K562 (cell line): ENCODE measurements at regions not wholly inside any gene's neighbourhood (a gene's known extent, or its start where the extent isn't known, plus 50 kb on each side); places are given as distances from the start of the nearest gene placed in this dataset.

Experiments used
- CGGBP1 ChIP-seq: fragments of 250-450 bp; sonication (Bioruptor Pico); IDR thresholded peaks from 2 replicates; pipeline ENCODE4 v1.9.0; 2021; ENCODE audit warnings: mild to moderate bottlenecking
- CREBBP ChIP-seq: IDR thresholded peaks from one replicate; pipeline ENCODE4 v1.6.1; 2012; ENCODE audit warnings: low read depth, mild to moderate bottlenecking, control low read depth, inconsistent platforms, low read length
- E2F3 ChIP-seq: fragments of 250-450 bp; sonication (Bioruptor Pico); IDR thresholded peaks from 2 replicates; pipeline ENCODE4 v1.4.0; 2020; ENCODE audit warnings: mild to moderate bottlenecking
- E2F5 ChIP-seq: sonication (generic); formaldehyde crosslinking; IDR thresholded peaks from 2 replicates; pipeline ENCODE4 v1.8.0; 2022; ENCODE audit warnings: mild to moderate bottlenecking, missing genetic modification reagents
- EHMT2 ChIP-seq: fragments of 450-650 bp; IDR thresholded peaks from 2 replicates; pipeline ENCODE4 v1.6.1; 2018; ENCODE audit warnings: antibody characterized with exemption
- KAT7 ChIP-seq: sonication (generic); formaldehyde crosslinking; IDR thresholded peaks from 2 replicates; pipeline ENCODE4 v1.8.0; 2022; ENCODE audit warnings: missing genetic modification reagents, mild to moderate bottlenecking, borderline replicate concordance
- MIER1 ChIP-seq: fragments of 450-650 bp; IDR thresholded peaks from 2 replicates; pipeline ENCODE4 v1.6.1; 2016; ENCODE audit warnings: antibody characterized with exemption, mild to moderate bottlenecking, low read depth
- MXD1 ChIP-seq: fragments of 250-450 bp; sonication (Bioruptor Pico); IDR thresholded peaks from 2 replicates; pipeline ENCODE4 v1.8.0; 2021; ENCODE audit warnings: borderline replicate concordance, mild to moderate bottlenecking, moderate library complexity; ENCODE audit not compliant: poor library complexity, severe bottlenecking
- MYC ChIP-seq, 2 experiments: fragments of 250-450 bp in 1 of 2; sonication (Bioruptor Pico) in 1 of 2; IDR thresholded peaks; 2 replicates each; pipeline versions ENCODE4 v1.5.1 to v1.6.1; 2012 to 2021; ENCODE audit warnings: low read depth in 2 of 2, borderline replicate concordance in 1 of 2, improper control_type of control experiment in 1 of 2, low read length in 1 of 2, mild to moderate bottlenecking in 1 of 2, moderate library complexity in 1 of 2
- NCOA4 ChIP-seq: fragments of 450-650 bp; IDR thresholded peaks from 2 replicates; pipeline ENCODE4 v1.6.1; 2018; ENCODE audit warnings: mild to moderate bottlenecking; ENCODE audit not compliant: partially characterized antibody
- PML ChIP-seq: IDR thresholded peaks from 2 replicates; pipeline ENCODE4 v1.6.1; 2012; ENCODE audit warnings: low read length, inconsistent platforms
- PPARD ChIP-seq: fragments of 250-450 bp; sonication (Bioruptor Pico); IDR thresholded peaks from 2 replicates; pipeline ENCODE4 v1.8.0; 2022; ENCODE audit warnings: inconsistent platforms, mild to moderate bottlenecking, moderate library complexity
- RBM15 ChIP-seq: fragments of 200-400 bp; formaldehyde crosslinking; IDR thresholded peaks from 2 replicates; pipeline ENCODE4 v1.6.1; 2018; ENCODE audit warnings: mild to moderate bottlenecking, low read length, moderate library complexity; ENCODE audit not compliant: insufficient read depth
- SIRT6 ChIP-seq: IDR thresholded peaks from one replicate; pipeline ENCODE4 v1.6.1; 2012; ENCODE audit warnings: low read depth, mild to moderate bottlenecking, control low read depth, inconsistent platforms, low read length, moderate library complexity
- STAT5A ChIP-seq: IDR thresholded peaks from 2 replicates; pipeline ENCODE4 v1.6.1; 2012; ENCODE audit warnings: low read length, inconsistent platforms, borderline replicate concordance
- THAP12 ChIP-seq: fragments of 250-450 bp; sonication (Bioruptor Pico); IDR thresholded peaks from 2 replicates; pipeline ENCODE4 v1.9.0; 2021; ENCODE audit warnings: mild to moderate bottlenecking, inconsistent platforms
- THRB ChIP-seq: fragments of 450-650 bp; formaldehyde crosslinking; conservative IDR thresholded peaks from 2 replicates; pipeline ENCODE4 v1.4.0; 2022; ENCODE audit warnings: mild to moderate bottlenecking, missing genetic modification characterization
- TRIM24 ChIP-seq, 2 experiments: fragments of 450-650 bp; IDR thresholded peaks; 2 replicates each; pipeline ENCODE4 v1.6.1; 2016
- ZFPM2 ChIP-seq: fragments of 250-450 bp; sonication (Bioruptor Pico); IDR thresholded peaks from 2 replicates; pipeline ENCODE4 v1.5.1; 2022; ENCODE audit warnings: mild to moderate bottlenecking
- ZNF639 ChIP-seq, 2 experiments: fragments of 200-800 bp in 1 of 2; sonication (Bioruptor generic) in 1 of 2; sonication (generic) in 1 of 2; formaldehyde crosslinking in 1 of 2; IDR thresholded peaks in 1 of 2; conservative IDR thresholded peaks in 1 of 2; 2 replicates each; pipeline versions ENCODE4 v1.5.0 to v1.6.1; 2016 to 2020; ENCODE audit warnings: missing compliant biosample characterization in 1 of 2, missing genetic modification characterization in 1 of 2, missing genetic modification reagents in 1 of 2

- no peak for TF ChIP-seq PPARD (CRISPR knock-in tag)
- TF ChIP-seq STAT5A = no peak
- TF ChIP-seq CREBBP = no peak
- TF ChIP-seq ZFPM2 (CRISPR knock-in tag) = peak; percentile 90; the same call in 1 of the 2 replicates
- TF ChIP-seq E2F3 (CRISPR knock-in tag) = no peak
- TF ChIP-seq THAP12 (CRISPR knock-in tag) = no peak
- TF ChIP-seq NCOA4 = no peak
- TF ChIP-seq CGGBP1 = peak; percentile 56
- peak; percentile 73 for TF ChIP-seq SIRT6
- peak; percentile 93 for TF ChIP-seq KAT7 (CRISPR knock-in tag)
- TF ChIP-seq MXD1 (CRISPR knock-in tag) = no peak
- no peak for TF ChIP-seq MYC (IDR thresholded peaks at IDR 0.05; ENCODE audit: low read depth, low read length)
- TF ChIP-seq MYC (CRISPR knock-in tag; IDR thresholded peaks at IDR 0.05; ENCODE audit: borderline replicate concordance, low read depth) = no peak; the same call in 1 of the 2 replicates
- TF ChIP-seq RBM15 = no peak
- TF ChIP-seq EHMT2 = no peak
- TF ChIP-seq ZNF639 (CRISPR knock-in tag; conservative IDR thresholded peaks at IDR 0.05 in 1 of 2, IDR thresholded peaks at IDR 0.05 in 1 of 2) = no peak
- TF ChIP-seq TRIM24 (IDR thresholded peaks at IDR 0.05) = no peak; a peak in 1 of 4 replicates
- no peak; the same call in 1 of the 2 replicates for TF ChIP-seq PML
- no peak; the same call in 1 of the 2 replicates for TF ChIP-seq MIER1
- TF ChIP-seq THRB = peak; percentile 57
- TF ChIP-seq E2F5 (CRISPR knock-in tag) = no peak
Observed at GRCh38 chr6:26205161-26205624, 118.0 kb downstream of the HFE start (continued).
